ENCODE measurements at regions not wholly inside any gene's neighbourhood (a gene's known extent, or its start where the extent isn't known, plus 50 kb on each side); places are given as distances from the start of the nearest gene placed in this dataset.
"Not testable (repeated sequence)": the region's sequence is repeated elsewhere in the genome, so short reads cannot be mapped to it uniquely, and the experiment has no call there.

- DNase-seq (ENCODE audit: low read depth), result no peak
These were observed 66.3 kb upstream of the SYN3 start for GRCh38 chr22:33124471-33124870.

GRCh38 chr22:33122439-33122838 is 64.3 kb upstream of the SYN3 start:
- DNase-seq (ENCODE audit: low read depth); H3K4me3 ChIP-seq (ENCODE audit: control insufficient read depth, low read depth, low read length): not testable (repeated sequence)

More at GRCh38 chr22:33124471-33124870, 66.3 kb upstream of the SYN3 start:
- H3K4me3 ChIP-seq (ENCODE audit: control insufficient read depth, low read depth, low read length), result no peak overlapping the region
- TF ChIP-seq CTCF (IDR thresholded peaks at IDR 0.05; ENCODE audit: control insufficient read depth, insufficient read depth, low read depth, low read length, missing control alignments), result no peak

GRCh38 chr22:33119044-33119443 is 60.9 kb upstream of the SYN3 start:
- no peak overlapping the region for H3K4me3 ChIP-seq (ENCODE audit: control insufficient read depth, low read depth, low read length)
- no peak for DNase-seq (ENCODE audit: low read depth)
- no peak for TF ChIP-seq CTCF (IDR thresholded peaks at IDR 0.05; ENCODE audit: control insufficient read depth, insufficient read depth, low read depth, low read length, missing control alignments)

GRCh38 chr22:33117821-33118220 is 59.6 kb upstream of the SYN3 start:
- DNase-seq (ENCODE audit: low read depth), result no peak
- TF ChIP-seq CTCF (IDR thresholded peaks at IDR 0.05; ENCODE audit: control insufficient read depth, insufficient read depth, low read depth, low read length, missing control alignments), result no peak
- H3K4me3 ChIP-seq (ENCODE audit: control insufficient read depth, low read depth, low read length), result no peak overlapping the region

- DNase-seq (ENCODE audit: low read depth), result no peak
- TF ChIP-seq CTCF (IDR thresholded peaks at IDR 0.05; ENCODE audit: control insufficient read depth, insufficient read depth, low read depth, low read length, missing control alignments), result no peak
- no peak overlapping the region for H3K4me3 ChIP-seq (ENCODE audit: control insufficient read depth, low read depth, low read length)
These were observed 58.8 kb upstream of the SYN3 start for GRCh38 chr22:33116841-33117547.

GRCh38 chr22:33114565-33114964 is 56.4 kb upstream of the SYN3 start:
- no peak overlapping the region for H3K4me3 ChIP-seq (ENCODE audit: control insufficient read depth, low read depth, low read length)
- no peak for TF ChIP-seq CTCF (IDR thresholded peaks at IDR 0.05; ENCODE audit: control insufficient read depth, insufficient read depth, low read depth, low read length, missing control alignments)
- DNase-seq (ENCODE audit: low read depth), result no peak

- TF ChIP-seq CTCF (IDR thresholded peaks at IDR 0.05; ENCODE audit: control insufficient read depth, insufficient read depth, low read depth, low read length, missing control alignments), result no peak
- H3K4me3 ChIP-seq (ENCODE audit: control insufficient read depth, low read depth, low read length), result no peak overlapping the region
- DNase-seq (ENCODE audit: low read depth), result no peak
These were observed 54.4 kb upstream of the SYN3 start for GRCh38 chr22:33112580-33112979.

Data from AG09309 (cell line).